ENCODE measurements at regions not wholly inside any gene's neighbourhood (a gene's known extent, or its start where the extent isn't known, plus 50 kb on each side); places are given as distances from the start of the nearest gene placed in this dataset.
"Not testable (repeated sequence)": the region's sequence is repeated elsewhere in the genome, so short reads cannot be mapped to it uniquely, and the experiment has no call there.

- no peak for ATAC-seq
These were observed 82.4 kb upstream of the PPP1R26 start for GRCh38 chr9:135397142-135397541.

GRCh38 chr9:135399000-135399649 is 80.5 kb upstream of the PPP1R26 start:
- no peak for DNase-seq (ENCODE audit: low spot score)
- ATAC-seq, result no peak

More at GRCh38 chr9:135397142-135397541, 82.4 kb upstream of the PPP1R26 start:
- DNase-seq (ENCODE audit: low spot score), result no peak

- no peak for ATAC-seq
These were observed 79.1 kb upstream of the PPP1R26 start for GRCh38 chr9:135400496-135400895.

GRCh38 chr9:135401218-135401617 is 78.4 kb upstream of the PPP1R26 start:
- ATAC-seq, result no peak
- DNase-seq (ENCODE audit: low spot score), result no peak

More at GRCh38 chr9:135400496-135400895, 79.1 kb upstream of the PPP1R26 start:
- DNase-seq (ENCODE audit: low spot score), result no peak

GRCh38 chr9:135402048-135402738 is 77.4 kb upstream of the PPP1R26 start:
- no peak for DNase-seq (ENCODE audit: low spot score)
- ATAC-seq, result no peak

GRCh38 chr9:135402739-135403695 is 76.6 kb upstream of the PPP1R26 start:
- no peak for DNase-seq (ENCODE audit: low spot score)

GRCh38 chr9:135403733-135404450 is 75.7 kb upstream of the PPP1R26 start:
- ATAC-seq, result peak; percentile 93
- peak; percentile 89 for DNase-seq (ENCODE audit: low spot score)

More at GRCh38 chr9:135402739-135403695, 76.6 kb upstream of the PPP1R26 start:
- no peak for ATAC-seq

- ATAC-seq, result no peak
- DNase-seq (ENCODE audit: low spot score), result no peak
These were observed 75.0 kb upstream of the PPP1R26 start for GRCh38 chr9:135404451-135405144.

GRCh38 chr9:135405145-135405464 is 74.5 kb upstream of the PPP1R26 start:
- ATAC-seq; DNase-seq (ENCODE audit: low spot score): not testable (repeated sequence)

GRCh38 chr9:135408476-135409254 is 70.9 kb upstream of the PPP1R26 start:
- no peak for DNase-seq (ENCODE audit: low spot score)
- ATAC-seq, result no peak

- ATAC-seq, result no peak
- DNase-seq (ENCODE audit: low spot score), result no peak
These were observed 70.0 kb upstream of the PPP1R26 start for GRCh38 chr9:135409286-135410200.

- no peak for ATAC-seq
These were observed 69.2 kb upstream of the PPP1R26 start for GRCh38 chr9:135410421-135410820.

GRCh38 chr9:135410831-135411473 is 68.6 kb upstream of the PPP1R26 start:
- no peak for DNase-seq (ENCODE audit: low spot score)
- no peak for ATAC-seq

More at GRCh38 chr9:135410421-135410820, 69.2 kb upstream of the PPP1R26 start:
- DNase-seq (ENCODE audit: low spot score), result no peak

GRCh38 chr9:135411605-135412004 is 68.0 kb upstream of the PPP1R26 start:
- not testable (repeated sequence) for ATAC-seq; DNase-seq (ENCODE audit: low spot score)

- ATAC-seq, result peak; percentile 99
- peak; percentile 75 for DNase-seq (ENCODE audit: low spot score)
These were observed 67.1 kb upstream of the PPP1R26 start for GRCh38 chr9:135412315-135413085.

- no peak for ATAC-seq
- no peak for DNase-seq (ENCODE audit: low spot score)
These were observed 66.6 kb upstream of the PPP1R26 start for GRCh38 chr9:135413086-135413375.

- no peak for DNase-seq (ENCODE audit: low spot score)
These were observed 66.1 kb upstream of the PPP1R26 start for GRCh38 chr9:135413461-135413860.

More at GRCh38 chr9:135413461-135413860, 66.1 kb upstream of the PPP1R26 start:
- ATAC-seq, result no peak

Measured in left lobe of liver (tissue), 2 donors.